ENCODE measurements at regions not wholly inside any gene's neighbourhood (a gene's known extent, or its start where the extent isn't known, plus 50 kb on each side); places are given as distances from the start of the nearest gene placed in this dataset.

GRCh38 chr9:11868795-11869194 is 824.4 kb upstream of the TYRP1 start:
- no peak for TF ChIP-seq EZH2 (IDR thresholded peaks at IDR 0.05; ENCODE audit: insufficient read depth, poor library complexity, severe bottlenecking)
- TF ChIP-seq EZH2phosphoT487 (IDR thresholded peaks at IDR 0.05; ENCODE audit: insufficient read depth, low read depth), result no peak

Measured in GM23248 (cell line).